ENCODE measurements at regions not wholly inside any gene's neighbourhood (a gene's known extent, or its start where the extent isn't known, plus 50 kb on each side); places are given as distances from the start of the nearest gene placed in this dataset.

DNA sequence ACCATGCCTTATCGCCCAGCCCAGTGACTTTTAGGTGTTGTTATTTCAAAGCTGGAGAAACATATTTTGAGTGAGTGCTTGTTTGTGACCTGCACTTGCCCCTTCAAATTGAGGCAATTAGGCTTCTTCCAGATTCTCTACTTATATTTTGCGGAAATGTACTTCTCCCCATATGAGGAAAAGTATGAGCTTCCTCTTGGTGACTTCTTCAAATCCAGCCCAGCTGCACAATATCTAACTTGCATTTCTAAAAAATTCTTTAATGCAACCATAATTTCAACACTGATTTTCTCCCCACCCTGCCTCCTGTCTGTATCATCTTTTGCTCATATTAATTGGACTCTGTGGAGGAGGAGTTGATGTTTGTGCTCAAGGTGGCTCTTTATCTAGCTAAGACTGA, 391.2 kb upstream of the POU3F3 start:
- TF ChIP-seq POLR2AphosphoS5 (IDR thresholded peaks at IDR 0.05; ENCODE audit: low read depth, low read length) = no peak
- TF ChIP-seq ZNF274 (IDR thresholded peaks at IDR 0.05; ENCODE audit: low read depth, low read length) = no peak
- TF ChIP-seq, protein P1, sequence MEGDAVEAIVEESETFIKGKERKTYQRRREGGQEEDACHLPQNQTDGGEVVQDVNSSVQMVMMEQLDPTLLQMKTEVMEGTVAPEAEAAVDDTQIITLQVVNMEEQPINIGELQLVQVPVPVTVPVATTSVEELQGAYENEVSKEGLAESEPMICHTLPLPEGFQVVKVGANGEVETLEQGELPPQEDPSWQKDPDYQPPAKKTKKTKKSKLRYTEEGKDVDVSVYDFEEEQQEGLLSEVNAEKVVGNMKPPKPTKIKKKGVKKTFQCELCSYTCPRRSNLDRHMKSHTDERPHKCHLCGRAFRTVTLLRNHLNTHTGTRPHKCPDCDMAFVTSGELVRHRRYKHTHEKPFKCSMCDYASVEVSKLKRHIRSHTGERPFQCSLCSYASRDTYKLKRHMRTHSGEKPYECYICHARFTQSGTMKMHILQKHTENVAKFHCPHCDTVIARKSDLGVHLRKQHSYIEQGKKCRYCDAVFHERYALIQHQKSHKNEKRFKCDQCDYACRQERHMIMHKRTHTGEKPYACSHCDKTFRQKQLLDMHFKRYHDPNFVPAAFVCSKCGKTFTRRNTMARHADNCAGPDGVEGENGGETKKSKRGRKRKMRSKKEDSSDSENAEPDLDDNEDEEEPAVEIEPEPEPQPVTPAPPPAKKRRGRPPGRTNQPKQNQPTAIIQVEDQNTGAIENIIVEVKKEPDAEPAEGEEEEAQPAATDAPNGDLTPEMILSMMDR (IDR thresholded peaks at IDR 0.05 in 2 of 3, conservative IDR thresholded peaks at IDR 0.05 in 1 of 3; ENCODE audit: borderline replicate concordance in 1 of 3, insufficient read depth in 1 of 3, low read depth in 2 of 3, low read length in 2 of 3) = no peak
- no peak for TF ChIP-seq POLR2A (IDR thresholded peaks at IDR 0.05; ENCODE audit: borderline replicate concordance, extremely low read depth, insufficient read depth, insufficient read length)
- TF ChIP-seq SRF (IDR thresholded peaks at IDR 0.05; ENCODE audit: low read depth) = no peak
- TF ChIP-seq FOSL1 (IDR thresholded peaks at IDR 0.05; ENCODE audit: low read depth) = no peak
- TF ChIP-seq EGR1 (IDR thresholded peaks at IDR 0.05; ENCODE audit: low read depth) = no peak
- no peak for TF ChIP-seq RAD21 (IDR thresholded peaks at IDR 0.05; ENCODE audit: low read depth)
- TF ChIP-seq CEBPB (IDR thresholded peaks at IDR 0.05; ENCODE audit: low read depth) = no peak
- TF ChIP-seq EZH2 (IDR thresholded peaks at IDR 0.05) = no peak
